ENCODE measurements at regions not wholly inside any gene's neighbourhood (a gene's known extent, or its start where the extent isn't known, plus 50 kb on each side); places are given as distances from the start of the nearest gene placed in this dataset.
A peak's percentile ranks its signal among the peaks of the same experiment; 100 is the strongest.
"Not testable (repeated sequence)": the region's sequence is repeated elsewhere in the genome, so short reads cannot be mapped to it uniquely, and the experiment has no call there.

GRCh38 chr5:56732121-56732520 is 83.2 kb upstream of the MAP3K1 start:
- DNase-seq (ENCODE audit: low read depth), result no peak

- not testable (repeated sequence) for DNase-seq (ENCODE audit: low read depth)
Observed at GRCh38 chr5:56731473-56731872, 83.9 kb upstream of the MAP3K1 start.

- no peak for DNase-seq (ENCODE audit: low read depth)
Observed at GRCh38 chr5:56729488-56729887, 85.9 kb upstream of the MAP3K1 start.

- DNase-seq (ENCODE audit: low read depth), result no peak
Observed at GRCh38 chr5:56725711-56726411, 89.5 kb upstream of the MAP3K1 start.

- DNase-seq (ENCODE audit: low read depth), result not testable (repeated sequence)
Observed at GRCh38 chr5:56724857-56725256, 90.5 kb upstream of the MAP3K1 start.

- no peak for DNase-seq (ENCODE audit: low read depth)
Observed at GRCh38 chr5:56722317-56722716, 93.0 kb upstream of the MAP3K1 start.

DNA sequence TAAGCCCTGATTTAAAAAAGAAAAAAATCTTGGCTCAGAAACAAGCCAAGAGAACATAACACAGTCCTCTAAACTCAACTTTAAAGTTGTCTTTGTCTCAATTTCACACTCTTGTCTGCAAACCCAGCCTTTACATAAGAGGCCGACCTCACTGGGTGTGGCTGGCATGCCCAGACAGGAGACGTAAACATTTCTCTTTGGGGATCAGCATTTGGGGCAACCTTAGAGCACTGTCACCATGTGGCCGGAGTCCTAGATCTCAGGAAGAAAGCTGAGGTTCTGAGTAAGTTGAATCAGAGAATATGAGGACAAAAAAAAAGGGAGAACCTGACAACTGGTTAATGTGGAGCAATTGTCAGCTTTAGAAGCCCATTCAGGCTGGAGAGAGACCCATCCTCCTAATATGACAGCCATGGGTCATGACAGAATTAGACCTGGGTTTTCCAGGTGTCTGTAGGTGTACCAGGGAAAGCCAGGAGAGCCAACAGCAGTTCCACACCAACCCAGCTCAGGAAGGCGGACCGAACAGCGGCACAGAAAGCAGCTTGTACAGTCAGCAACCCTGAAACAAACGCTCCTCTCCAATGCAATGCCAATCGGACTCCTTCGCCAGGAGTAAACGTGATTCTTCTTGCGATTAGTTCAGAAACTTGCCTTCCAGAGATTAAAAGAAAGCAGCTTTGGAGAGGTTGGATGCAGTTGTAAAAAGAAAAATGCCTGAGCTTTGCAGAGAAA is 97.9 kb upstream of the MAP3K1 start:
- no peak for DNase-seq (ENCODE audit: low read depth)

- DNase-seq (ENCODE audit: low read depth), result no peak
Observed at GRCh38 chr5:56715986-56716385, 99.4 kb upstream of the MAP3K1 start.

DNA sequence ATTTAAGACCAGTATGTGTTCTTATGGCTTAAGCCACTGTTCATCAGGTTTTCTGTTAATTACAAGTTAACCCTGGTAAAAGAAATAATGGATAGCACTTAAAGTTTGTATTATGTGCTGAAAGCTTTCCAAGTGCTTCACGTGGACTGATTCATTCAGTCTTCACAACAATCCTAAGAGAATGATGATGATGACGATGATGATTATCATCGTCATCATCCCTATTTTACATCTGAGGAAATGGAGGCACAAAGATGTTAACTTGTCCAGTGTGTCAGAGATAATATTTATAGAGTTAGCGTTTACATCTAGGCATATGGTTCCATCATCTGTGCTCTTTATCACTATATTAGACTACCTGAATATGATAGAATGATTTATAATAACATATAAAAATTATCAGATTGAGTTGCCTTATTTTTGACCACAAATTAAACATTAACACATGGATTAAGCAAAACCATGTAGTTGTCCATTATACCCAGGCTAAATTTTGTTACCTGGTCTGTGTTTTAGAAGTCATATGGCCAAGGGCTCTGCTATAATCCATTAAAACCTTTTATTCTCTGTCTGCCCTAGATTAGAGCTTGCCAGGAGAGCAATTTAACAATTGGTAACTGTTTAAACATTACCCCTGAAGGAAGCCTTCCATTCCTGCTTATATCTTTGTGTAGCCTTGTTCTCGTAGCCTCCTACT is 102.3 kb upstream of the MAP3K1 start:
- DNase-seq (ENCODE audit: low read depth), result no peak

DNA sequence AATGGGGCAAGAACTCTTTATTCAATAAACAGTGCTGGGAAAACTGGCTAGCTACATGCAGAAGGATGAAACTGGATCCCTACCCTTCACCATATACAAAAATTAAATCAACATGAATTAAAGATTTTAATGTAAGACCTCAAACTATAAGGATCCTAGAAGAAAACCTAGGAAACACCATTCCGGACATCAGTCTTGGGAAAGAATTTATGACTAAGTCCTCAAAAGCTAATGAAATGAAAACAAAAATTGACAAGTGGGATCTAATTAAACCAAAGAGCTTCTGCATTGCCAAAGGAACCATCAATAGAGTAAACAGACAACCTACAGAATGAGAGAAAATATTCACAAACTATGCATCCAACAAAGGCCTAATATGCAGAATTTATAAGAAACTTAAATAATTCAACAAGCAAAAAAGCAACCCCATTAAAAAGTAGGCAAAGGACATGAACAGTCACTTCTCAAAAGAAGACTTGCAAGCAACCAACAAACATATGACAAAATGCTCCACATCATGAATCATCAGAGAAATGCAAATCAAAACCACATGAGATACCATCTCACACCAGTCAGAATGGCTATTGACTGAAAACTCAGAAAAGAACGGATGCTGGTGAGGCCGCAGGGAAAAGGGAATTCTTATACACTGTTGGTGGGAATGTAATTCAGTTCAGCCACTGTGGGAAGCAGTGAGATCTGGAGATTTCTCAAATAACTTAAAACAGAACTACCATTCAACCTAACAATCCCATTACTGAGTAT is 104.3 kb upstream of the MAP3K1 start:
- DNase-seq (ENCODE audit: low read depth), result peak; percentile 19

GRCh38 chr5:56706504-56706903 is 108.8 kb upstream of the MAP3K1 start:
- no peak for DNase-seq (ENCODE audit: low read depth)

GRCh38 chr5:56705217-56705616 is 110.1 kb upstream of the MAP3K1 start:
- peak; percentile 8 for DNase-seq (ENCODE audit: low read depth)

DNA sequence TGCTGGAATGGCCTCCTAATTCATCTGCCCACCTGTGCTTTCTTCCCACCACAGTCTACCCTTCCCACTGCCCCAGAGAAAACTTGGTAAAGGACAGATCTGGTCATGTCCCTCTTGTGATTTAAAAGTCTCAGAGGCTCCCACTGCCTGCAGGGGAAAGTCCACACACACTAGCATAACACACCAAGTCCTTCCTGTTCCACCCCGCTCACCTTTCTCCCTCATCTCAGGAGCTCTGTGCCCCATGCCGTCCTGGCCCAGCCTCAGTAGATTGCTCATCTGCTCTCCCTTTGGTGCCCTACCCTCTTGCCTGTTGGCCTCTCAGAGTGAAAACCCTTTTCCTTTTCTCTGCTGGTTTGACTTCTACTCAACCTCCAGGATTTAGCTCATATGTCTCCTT is 111.4 kb upstream of the MAP3K1 start:
- DNase-seq (ENCODE audit: low read depth), result no peak

GRCh38 chr5:56700711-56701110 is 114.6 kb upstream of the MAP3K1 start:
- no peak for DNase-seq (ENCODE audit: low read depth)

- no peak for DNase-seq (ENCODE audit: low read depth)
Observed at GRCh38 chr5:56699538-56699937, 115.8 kb upstream of the MAP3K1 start.

DNA sequence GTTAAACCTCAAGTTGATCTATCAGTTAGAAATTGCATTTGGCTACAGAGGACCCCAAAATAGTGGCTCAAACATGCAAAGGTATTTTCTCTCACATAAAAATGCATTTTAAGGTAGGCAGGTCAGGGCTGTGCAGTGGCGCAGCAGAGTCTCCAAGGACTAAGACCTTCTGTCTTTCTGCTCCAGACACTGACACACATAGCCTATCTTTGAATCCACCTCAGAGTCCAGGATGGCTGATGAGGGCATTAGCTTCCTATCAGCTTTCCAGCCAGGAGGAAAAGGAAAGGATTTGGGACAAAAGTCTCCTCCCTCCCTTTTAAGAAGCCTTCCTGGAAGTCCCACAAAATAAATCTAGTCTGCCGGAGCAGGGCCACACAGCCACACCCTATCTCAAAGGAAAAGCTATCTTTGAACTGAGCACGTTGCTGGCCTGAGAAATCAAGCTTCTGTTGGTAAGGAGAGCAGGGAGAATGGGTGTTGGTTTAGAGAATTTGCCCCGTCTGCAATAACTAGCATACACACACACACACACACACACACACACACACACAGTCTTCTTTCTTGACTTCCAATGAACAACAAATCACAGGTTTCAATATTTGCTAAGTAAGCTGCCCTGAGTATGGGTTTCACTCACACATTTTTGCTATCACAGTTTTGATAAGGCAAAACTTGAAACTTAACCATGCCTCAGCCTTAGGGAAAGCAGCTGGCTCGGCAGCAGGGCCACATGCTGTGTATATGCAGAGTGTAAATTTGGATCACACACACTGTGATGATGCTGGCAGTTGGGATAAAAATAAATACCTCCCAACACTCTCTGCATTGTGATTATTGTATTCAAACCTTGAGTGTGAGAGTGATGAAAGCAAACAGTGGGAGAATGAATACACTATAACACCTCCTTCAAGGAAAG is 116.6 kb upstream of the MAP3K1 start:
- DNase-seq (ENCODE audit: low read depth), result no peak

DNA sequence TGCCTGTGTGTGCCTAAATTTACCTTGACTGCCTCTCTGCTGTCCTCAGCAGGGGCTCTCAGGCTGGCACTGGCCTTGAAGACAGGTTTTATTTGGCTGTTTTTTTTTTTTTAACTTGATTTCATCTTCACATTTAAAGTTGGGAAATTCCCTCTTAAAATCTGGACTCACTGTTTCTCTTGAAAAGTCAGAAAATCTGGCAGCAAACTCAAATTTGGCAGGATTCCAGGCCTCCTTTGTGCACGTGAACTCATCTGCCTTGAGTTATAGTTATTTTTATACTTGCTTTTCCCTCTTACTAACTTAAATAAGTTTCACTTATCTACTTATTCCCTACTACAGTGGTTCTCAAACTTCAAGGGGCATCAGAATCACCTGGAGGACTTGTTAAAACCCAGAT is 118.4 kb upstream of the MAP3K1 start:
- DNase-seq (ENCODE audit: low read depth), result no peak

DNA sequence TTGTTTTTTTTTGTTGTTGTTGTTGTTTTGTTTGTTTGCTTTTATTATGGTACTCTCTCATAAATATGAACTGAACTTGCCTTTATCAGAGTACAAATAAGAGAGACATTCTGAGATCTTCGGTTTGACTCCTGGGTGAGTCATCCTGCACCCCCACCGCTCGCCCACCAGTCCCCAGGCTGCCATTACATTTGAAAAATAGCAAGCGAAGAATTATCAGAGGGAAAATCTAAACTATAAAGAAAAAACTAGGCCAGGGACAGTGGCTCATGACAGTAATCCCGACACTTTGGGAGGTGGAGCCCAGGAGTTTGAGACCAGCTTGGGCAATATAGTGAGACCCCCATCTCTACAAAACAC is 122.1 kb upstream of the MAP3K1 start:
- no peak for DNase-seq (ENCODE audit: low read depth)

DNA sequence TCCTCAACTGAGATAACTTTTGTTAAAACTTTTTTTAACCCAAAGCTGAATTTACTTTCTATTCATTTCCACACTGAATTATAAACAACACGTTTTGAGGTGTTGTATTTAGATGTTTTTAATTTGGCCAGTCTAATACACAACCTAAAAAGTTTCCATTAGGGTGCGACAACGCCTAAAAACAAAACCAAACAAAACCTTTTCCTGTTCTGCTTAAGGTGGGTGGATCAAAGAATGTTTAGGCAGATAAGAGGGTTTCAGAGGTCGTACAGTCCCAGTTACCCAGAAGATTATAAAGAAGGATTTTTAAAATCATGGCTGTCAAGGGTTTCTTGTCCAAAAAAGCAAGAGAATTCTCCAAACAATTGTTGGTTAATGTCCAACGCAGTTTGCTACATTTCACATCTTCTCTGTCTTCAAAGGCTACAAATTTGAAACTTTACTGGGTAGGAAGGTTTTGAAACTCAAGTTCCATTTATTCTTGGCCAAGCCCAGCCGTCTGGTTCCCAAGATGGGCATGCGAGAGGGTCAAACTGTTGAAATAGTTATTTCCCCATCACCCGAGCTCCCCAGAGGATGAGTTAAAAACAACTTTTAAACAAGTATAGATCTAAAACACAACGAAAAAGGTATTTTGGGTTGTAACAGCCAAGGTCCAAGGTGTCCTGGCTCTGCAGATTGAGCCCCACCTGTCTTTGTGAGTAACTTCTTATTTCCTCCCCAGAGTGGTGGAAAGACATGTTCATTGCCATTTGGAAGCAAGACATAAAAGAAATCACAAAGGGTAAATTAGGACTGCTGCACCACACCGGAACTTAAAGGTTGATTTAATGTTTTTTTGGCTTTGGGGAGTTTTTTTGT is 122.8 kb upstream of the MAP3K1 start:
- no peak for DNase-seq (ENCODE audit: low read depth)

DNA sequence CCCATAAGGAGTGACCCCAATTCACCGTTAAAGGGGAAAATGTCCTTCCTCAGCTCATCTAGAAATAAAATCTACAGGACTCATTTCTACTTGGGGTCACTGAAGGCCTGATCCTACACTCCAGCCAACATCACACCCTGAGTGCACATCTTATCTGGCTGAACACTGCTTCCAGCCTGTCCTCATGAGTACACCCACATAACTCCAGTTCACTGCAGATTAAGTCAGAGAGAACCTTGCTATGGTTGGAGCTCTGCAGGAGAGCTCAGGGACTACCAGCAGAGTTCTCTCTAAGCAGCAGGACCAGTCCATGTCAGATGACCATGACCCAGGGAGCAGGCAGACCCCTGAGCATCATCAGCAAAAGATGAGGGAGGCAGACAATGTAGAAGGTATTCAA is 126.9 kb upstream of the MAP3K1 start:
- DNase-seq (ENCODE audit: low read depth), result no peak

Measured in Daoy (cell line).